ENCODE measurements at regions not wholly inside any gene's neighbourhood (a gene's known extent, or its start where the extent isn't known, plus 50 kb on each side); places are given as distances from the start of the nearest gene placed in this dataset.

DNA sequence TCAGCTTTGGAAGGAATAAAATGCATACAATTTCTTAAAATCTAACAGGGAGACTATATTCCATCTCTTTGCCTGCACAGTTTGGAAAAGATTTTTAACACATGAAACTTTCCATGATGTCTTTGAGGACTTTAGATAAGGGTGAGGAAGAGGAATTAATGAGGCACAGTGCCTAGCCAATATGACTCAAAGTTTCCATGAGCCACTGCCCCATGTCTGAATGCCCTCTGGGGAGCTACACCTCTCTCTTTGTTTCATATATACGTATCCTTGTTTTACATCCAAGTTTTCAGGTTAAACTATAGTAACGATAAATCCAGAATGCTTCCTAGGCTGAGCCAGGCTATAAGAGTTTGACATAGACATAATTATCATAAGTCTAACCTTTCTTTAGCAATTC lies 349.3 kb upstream of the TLE4 start:
- TF ChIP-seq, protein P1, sequence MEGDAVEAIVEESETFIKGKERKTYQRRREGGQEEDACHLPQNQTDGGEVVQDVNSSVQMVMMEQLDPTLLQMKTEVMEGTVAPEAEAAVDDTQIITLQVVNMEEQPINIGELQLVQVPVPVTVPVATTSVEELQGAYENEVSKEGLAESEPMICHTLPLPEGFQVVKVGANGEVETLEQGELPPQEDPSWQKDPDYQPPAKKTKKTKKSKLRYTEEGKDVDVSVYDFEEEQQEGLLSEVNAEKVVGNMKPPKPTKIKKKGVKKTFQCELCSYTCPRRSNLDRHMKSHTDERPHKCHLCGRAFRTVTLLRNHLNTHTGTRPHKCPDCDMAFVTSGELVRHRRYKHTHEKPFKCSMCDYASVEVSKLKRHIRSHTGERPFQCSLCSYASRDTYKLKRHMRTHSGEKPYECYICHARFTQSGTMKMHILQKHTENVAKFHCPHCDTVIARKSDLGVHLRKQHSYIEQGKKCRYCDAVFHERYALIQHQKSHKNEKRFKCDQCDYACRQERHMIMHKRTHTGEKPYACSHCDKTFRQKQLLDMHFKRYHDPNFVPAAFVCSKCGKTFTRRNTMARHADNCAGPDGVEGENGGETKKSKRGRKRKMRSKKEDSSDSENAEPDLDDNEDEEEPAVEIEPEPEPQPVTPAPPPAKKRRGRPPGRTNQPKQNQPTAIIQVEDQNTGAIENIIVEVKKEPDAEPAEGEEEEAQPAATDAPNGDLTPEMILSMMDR (conservative IDR thresholded peaks at IDR 0.05 in 1 of 2, IDR thresholded peaks at IDR 0.05 in 1 of 2; ENCODE audit: extremely low read depth in 1 of 2, insufficient read depth in 1 of 2, low read depth in 1 of 2, low read length in 2 of 2): no peak
- TF ChIP-seq EZH2 (IDR thresholded peaks at IDR 0.05; ENCODE audit: borderline replicate concordance, low read length): no peak
